H1 (cell line): ENCODE measurements at regions not wholly inside any gene's neighbourhood (a gene's known extent, or its start where the extent isn't known, plus 50 kb on each side); places are given as distances from the start of the nearest gene placed in this dataset.
"Not testable (repeated sequence)": the region's sequence is repeated elsewhere in the genome, so short reads cannot be mapped to it uniquely, and the experiment has no call there.

Experiments used
- CTCF ChIA-PET: fragments of 300-600 bp; sonication (Branson Sonifier 250); formaldehyde crosslinking; loops from one replicate; lab custom pipeline; 2021; ENCODE audit not compliant: partially characterized antibody; lab: Charles Lee
- POLR2A ChIA-PET: fragments of 300-600 bp; sonication (Branson Sonifier 250); formaldehyde crosslinking; loops from one replicate; lab custom pipeline; 2021; ENCODE audit warnings: inconsistent platforms; ENCODE audit not compliant: partially characterized antibody; lab: Charles Lee
- DNase-seq, 2 experiments: peaks; one replicate each; pipeline versions ENCODE4 v3.0.0 to v3.0.0-alpha.2; 2010 to 2022; ENCODE audit warnings: low spot score in 2 of 2, low read depth in 1 of 2, mixed read lengths in 1 of 2
- FAIRE-seq: peaks from 2 replicates; lab custom pipeline; 2011; peaks lifted over from hg19 to GRCh38; lab: Jason Lieb, UNC
- H2AFZ ChIP-seq: 2 replicates; pipeline ENCODE4 v1.8.1; 2012; ENCODE audit warnings: low read length, inconsistent platforms
- H2AK5ac ChIP-seq: 2 replicates; pipeline ENCODE4 v1.6.1; 2013; ENCODE audit warnings: low read depth, low read length
- H2BK120ac ChIP-seq: replicated peaks from 2 replicates; pipeline ENCODE3; 2013; ENCODE audit warnings: low read depth, low read length, inconsistent platforms
- H2BK12ac ChIP-seq: 2 replicates; pipeline ENCODE4 v1.6.1; 2013; ENCODE audit warnings: low read depth, low read length
- H2BK15ac ChIP-seq: 2 replicates; pipeline ENCODE4 v1.6.1; 2013; ENCODE audit warnings: low read length
- H2BK20ac ChIP-seq: 2 replicates; pipeline ENCODE4 v1.6.1; 2013; ENCODE audit warnings: low read length
- H2BK5ac ChIP-seq: 2 replicates; pipeline ENCODE4 v1.6.1; 2013; ENCODE audit warnings: low read depth, low read length
- H3K14ac ChIP-seq: 2 replicates; pipeline ENCODE4 v1.6.1; 2013; ENCODE audit warnings: inconsistent platforms; ENCODE audit not compliant: insufficient read length
- H3K18ac ChIP-seq: 2 replicates; pipeline ENCODE4 v1.6.1; 2013; ENCODE audit warnings: low read length; ENCODE audit errors: extremely low read depth
- H3K23ac ChIP-seq: 2 replicates; pipeline ENCODE4 v1.6.1; 2013; ENCODE audit warnings: inconsistent platforms; ENCODE audit not compliant: insufficient read length
- H3K23me2 ChIP-seq: 2 replicates; pipeline ENCODE4 v1.6.1; 2013; ENCODE audit warnings: low read depth, low read length
- H3K27ac ChIP-seq: 2 replicates; pipeline ENCODE4 v1.6.1; 2011; ENCODE audit warnings: low read depth, low read length, inconsistent platforms
- H3K27me3 ChIP-seq, 4 experiments: replicated peaks in 1 of 4; 1 replicate in 1 of 4; 2 replicates in 3 of 4; pipeline versions ENCODE4 v1.6.1 to v1.8.1; 2011 to 2013; ENCODE audit warnings: low read length in 3 of 4, mild to moderate bottlenecking in 3 of 4, inconsistent platforms in 2 of 4, mixed read lengths in 2 of 4, moderate library complexity in 1 of 4; ENCODE audit not compliant: control insufficient read depth in 3 of 4, insufficient read depth in 3 of 4; ENCODE audit errors: extremely low read depth in 1 of 4
- H3K36me3 ChIP-seq, 4 experiments: 2 replicates each; pipeline versions ENCODE4 v1.6.1 to v1.8.1; 2011 to 2013; ENCODE audit warnings: mild to moderate bottlenecking in 4 of 4, low read length in 3 of 4, moderate library complexity in 2 of 4, control low read depth in 1 of 4, inconsistent platforms in 1 of 4; ENCODE audit not compliant: insufficient read depth in 4 of 4, control insufficient read depth in 2 of 4
- H3K4ac ChIP-seq: replicated peaks from 2 replicates; pipeline ENCODE3; 2013; ENCODE audit warnings: low read length, low read depth, mixed read lengths, inconsistent platforms; ENCODE audit not compliant: insufficient read length
- H3K4me1 ChIP-seq, 4 experiments: replicated peaks in 1 of 4; 1 replicate in 1 of 4; 2 replicates in 3 of 4; pipeline versions ENCODE4 v1.6.1 to v1.8.1; 2011 to 2013; ENCODE audit warnings: low read length in 3 of 4, inconsistent platforms in 2 of 4, mixed read lengths in 1 of 4; ENCODE audit not compliant: insufficient read depth in 4 of 4, control insufficient read depth in 3 of 4
- H3K4me2 ChIP-seq, 2 experiments: 2 replicates each; pipeline versions ENCODE4 v1.6.1 to v1.8.1; 2011 to 2013; ENCODE audit warnings: low read depth in 2 of 2, low read length in 2 of 2, control low read depth in 1 of 2, inconsistent platforms in 1 of 2, mild to moderate bottlenecking in 1 of 2; ENCODE audit not compliant: insufficient read depth in 1 of 2
- H3K4me3 ChIP-seq, 4 experiments: fragments of 200-600, 300-600 bp in 1 of 4; sonication (generic), shearing (Covaris generic), sonication (Bioruptor Twin) in 1 of 4; 2 replicates each; pipeline versions ENCODE4 v1.5.1 to v1.8.1; 2011 to 2016; ENCODE audit warnings: low read length in 4 of 4, low read depth in 3 of 4, control low read depth in 2 of 4, inconsistent platforms in 2 of 4, mild to moderate bottlenecking in 2 of 4, mixed read lengths in 1 of 4, moderate library complexity in 1 of 4; ENCODE audit not compliant: insufficient read depth in 2 of 4; ENCODE audit errors: extremely low read depth in 1 of 4
- H3K56ac ChIP-seq: replicated peaks from 2 replicates; pipeline ENCODE3; 2013; ENCODE audit warnings: low read depth, mild to moderate bottlenecking, mixed read lengths, low read length, inconsistent platforms; ENCODE audit not compliant: insufficient read length
- H3K79me1 ChIP-seq: 2 replicates; pipeline ENCODE4 v1.6.1; 2013; ENCODE audit warnings: low read depth, low read length, control low read depth
- H3K79me2 ChIP-seq, 2 experiments: 2 replicates each; pipeline versions ENCODE4 v1.6.1 to v1.8.1; 2012 to 2013; ENCODE audit warnings: low read length in 2 of 2, mild to moderate bottlenecking in 2 of 2, inconsistent platforms in 1 of 2; ENCODE audit not compliant: insufficient read depth in 2 of 2, control insufficient read depth in 1 of 2
- H3K9ac ChIP-seq, 4 experiments: replicated peaks in 1 of 4; 1 replicate in 1 of 4; 2 replicates in 3 of 4; pipeline versions ENCODE4 v1.6.1 to v1.8.1; 2011 to 2013; ENCODE audit warnings: low read depth in 3 of 4, low read length in 3 of 4, control low read depth in 2 of 4, mild to moderate bottlenecking in 2 of 4, moderate library complexity in 2 of 4, inconsistent platforms in 1 of 4; ENCODE audit errors: extremely low read depth in 1 of 4
- H3K9me3 ChIP-seq, 2 experiments: 2 replicates each; pipeline versions ENCODE4 v1.6.1 to v1.8.1; 2012 to 2013; ENCODE audit warnings: mild to moderate bottlenecking in 2 of 2, moderate library complexity in 2 of 2, control low read depth in 1 of 2, inconsistent platforms in 1 of 2, low read depth in 1 of 2, low read length in 1 of 2, mixed read lengths in 1 of 2; ENCODE audit not compliant: insufficient read depth in 2 of 2
- H4K20me1 ChIP-seq, 2 experiments: replicated peaks in 1 of 2; 2 replicates each; pipeline versions ENCODE3 to v1.8.1; 2011 to 2013; ENCODE audit warnings: inconsistent platforms in 2 of 2, low read length in 2 of 2, mild to moderate bottlenecking in 1 of 2; ENCODE audit not compliant: insufficient read depth in 2 of 2, control insufficient read depth in 1 of 2
- H4K5ac ChIP-seq: 2 replicates; pipeline ENCODE4 v1.6.1; 2013; ENCODE audit warnings: low read length, low read depth, mixed read lengths, inconsistent platforms; ENCODE audit not compliant: insufficient read length
- H4K8ac ChIP-seq: 2 replicates; pipeline ENCODE4 v1.8.0; 2013; ENCODE audit warnings: mild to moderate bottlenecking, moderate library complexity, low read length, inconsistent platforms; ENCODE audit not compliant: insufficient read depth; ENCODE audit errors: extremely low read depth
- H4K91ac ChIP-seq: replicated peaks from 2 replicates; pipeline ENCODE3; 2013; ENCODE audit warnings: low read length, mixed read lengths, inconsistent platforms; ENCODE audit not compliant: insufficient read length
- HDAC6 ChIP-seq: IDR thresholded peaks from one replicate; pipeline ENCODE4 v1.7.1; 2012; ENCODE audit warnings: low read depth, mild to moderate bottlenecking, inconsistent platforms, low read length, moderate library complexity
- KDM4A ChIP-seq: IDR thresholded peaks from one replicate; pipeline ENCODE4 v1.7.1; 2012; ENCODE audit warnings: low read depth, mild to moderate bottlenecking, moderate library complexity, low read length, inconsistent platforms; ENCODE audit not compliant: severe bottlenecking
- WGBS, 2 experiments: shearing (Covaris generic) in 1 of 2; methylation state at CpG; one replicate each; pipeline versions ENCODE4 v1.1.6 to v1.1.7; 2013 to 2015; ENCODE audit warnings: low lambda C conversion rate in 2 of 2, mixed read lengths in 2 of 2, inconsistent platforms in 1 of 2, low coverage in 1 of 2, missing lambda C conversion rate in 1 of 2; ENCODE audit not compliant: insufficient replicate concordance in 2 of 2, insufficient coverage in 1 of 2, insufficient read length in 1 of 2; ENCODE audit errors: extremely low coverage in 1 of 2, missing lambda C conversion rate in 1 of 2; 5-methylcytosine and 5-hydroxymethylcytosine counted together

DNA sequence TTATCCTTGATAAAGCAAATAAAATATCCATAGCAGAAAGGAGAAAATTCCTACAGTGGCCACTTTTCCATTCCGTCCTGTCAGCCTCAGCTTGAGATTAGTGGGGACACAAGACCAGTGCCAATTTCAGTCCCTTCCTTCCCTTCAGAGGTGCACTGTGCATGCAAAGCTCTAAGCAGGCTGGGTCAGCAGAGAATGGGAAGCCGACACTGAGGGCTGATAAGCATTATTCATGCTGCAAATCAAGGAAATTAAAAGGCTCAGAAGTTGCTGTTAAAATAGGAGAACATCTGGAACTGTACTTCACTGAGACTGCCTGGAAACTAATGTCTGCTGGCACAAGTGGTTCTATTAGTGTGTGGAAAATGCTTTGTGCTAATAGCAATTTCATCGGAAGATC lies 534.3 kb downstream of the ADCYAP1 start:
- Histone ChIP-seq H3K4ac (no peak overlapping the region), H3K27ac (no peak overlapping the region), H3K27me3 (no peaks in the 10 kb centered on the region; a peak in 1 of 7 replicates), H3K9ac (no peak overlapping the region), H2BK120ac (no peak overlapping the region), H2BK15ac (no peak overlapping the region), H3K4me2 (no peak overlapping the region), H3K79me2 (no peaks in the 10 kb centered on the region), H3K9me3 (no peaks in the 10 kb centered on the region), H2BK5ac (no peak overlapping the region), H3K23ac (no peak overlapping the region), H3K4me1 (no peaks in the 10 kb centered on the region; a peak in 1 of 7 replicates), H2BK20ac (no peak overlapping the region), H2AK5ac (no peak overlapping the region), H3K4me3 (no peak overlapping the region), H4K20me1 (no peaks in the 10 kb centered on the region), H3K14ac (no peak overlapping the region), H3K23me2 (no peaks in the 10 kb centered on the region), H3K18ac (no peak overlapping the region), H4K8ac (no peak overlapping the region), H2BK12ac (no peak overlapping the region), H3K79me1 (no peaks in the 10 kb centered on the region), H3K56ac (no peak overlapping the region), H3K36me3 (no peaks in the 10 kb centered on the region), H4K91ac (no peak overlapping the region), H4K5ac (no peak overlapping the region), H2AFZ (peak overlapping the region; percentile 85)
- no peak for FAIRE-seq
- TF ChIP-seq HDAC6 (no peak), KDM4A (no peak)
- no peak for DNase-seq
- WGBS, 2 experiments, result 82% methylated on average over 3 of the region's 3 CpGs; no CpG with 5 or more reads in 1 of the 2 experiments
- ChIA-PET POLR2A (interaction anchor here (0.6 kb wide), 1 partner anchor 235 kb away, joined by 3 read pairs; no protein-coding TSS in a partner anchor), CTCF (interaction anchor here (1.4 kb wide), 1 partner anchor 21 kb away, joined by 5 read pairs; no protein-coding TSS in a partner anchor)

DNA sequence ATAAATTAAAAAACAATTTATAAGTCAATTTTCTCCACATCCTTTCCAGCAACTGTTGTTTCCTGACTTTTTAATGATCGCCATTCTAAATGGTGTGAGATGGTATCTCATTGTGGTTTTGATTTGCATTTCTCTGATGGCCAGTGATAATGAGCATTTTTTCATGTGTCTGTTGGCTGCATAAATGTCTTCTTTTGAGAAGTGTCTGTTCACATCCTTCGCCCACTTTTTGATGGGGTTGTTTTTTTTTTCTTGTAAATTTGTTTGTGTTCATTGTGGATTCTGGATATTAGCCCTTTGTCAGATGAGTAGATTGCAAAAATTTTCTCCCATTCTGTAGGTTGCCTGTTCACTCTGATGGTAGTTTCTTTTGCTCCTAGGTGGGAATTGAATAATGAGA lies 539.4 kb downstream of the ADCYAP1 start:
- H4K8ac ChIP-seq, POLR2A ChIA-PET, H2AK5ac ChIP-seq, DNase-seq, CTCF ChIA-PET, H2BK5ac ChIP-seq, H3K23ac ChIP-seq, H3K14ac ChIP-seq, H3K23me2 ChIP-seq, H3K9ac ChIP-seq, H4K91ac ChIP-seq, H3K27me3 ChIP-seq, H3K4ac ChIP-seq, H3K79me2 ChIP-seq, H3K4me2 ChIP-seq, H2AFZ ChIP-seq, H3K27ac ChIP-seq, H2BK12ac ChIP-seq, H3K9me3 ChIP-seq, H3K4me3 ChIP-seq, H2BK20ac ChIP-seq, H3K18ac ChIP-seq, H2BK15ac ChIP-seq, H4K20me1 ChIP-seq, H2BK120ac ChIP-seq, H3K79me1 ChIP-seq, FAIRE-seq, H4K5ac ChIP-seq, H3K56ac ChIP-seq, H3K4me1 ChIP-seq, H3K36me3 ChIP-seq: not testable (repeated sequence)
- WGBS, 2 experiments, result 66% methylated on average over 2 of the region's 2 CpGs; no CpG with 5 or more reads in 1 of the 2 experiments
